SKM-1 treated with dmso at 0.1 percent for 144 hours (cell line): ENCODE measurements at regions not wholly inside any gene's neighbourhood (a gene's known extent, or its start where the extent isn't known, plus 50 kb on each side); places are given as distances from the start of the nearest gene placed in this dataset.
"Not testable (repeated sequence)": the region's sequence is repeated elsewhere in the genome, so short reads cannot be mapped to it uniquely, and the experiment has no call there.

Experiments used
- DNase-seq: peaks from one replicate; lab custom pipeline; 2025; ENCODE audit not compliant: unreplicated experiment; lab: John Stamatoyannopoulos, UW

DNA sequence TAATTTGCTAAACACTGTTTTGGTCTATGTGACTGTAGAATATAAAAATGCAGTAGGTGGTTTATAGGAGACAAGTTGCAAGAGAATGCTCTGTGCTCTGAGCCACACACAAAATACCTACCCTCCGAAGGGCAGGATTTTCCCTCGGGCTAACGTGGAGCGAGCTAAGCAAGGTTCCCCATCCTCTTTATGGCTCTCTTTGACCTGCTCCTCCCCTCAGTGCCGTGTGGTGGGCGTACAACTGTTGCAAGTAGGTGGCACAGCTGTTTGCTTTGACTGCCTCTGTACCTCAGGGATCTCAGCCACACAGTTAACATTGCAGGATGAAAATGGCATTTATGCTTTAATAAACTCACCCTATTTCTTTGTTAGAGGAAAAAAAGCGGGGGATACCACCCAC is 339.1 kb downstream of the SATB1 start:
- no peak for DNase-seq

- DNase-seq = no peak
Observed at GRCh38 chr3:18085429-18085828, 339.7 kb downstream of the SATB1 start.

- not testable (repeated sequence) for DNase-seq
Observed at GRCh38 chr3:18083273-18083590, 340.8 kb upstream of the TBC1D5 start.

- no peak for DNase-seq
Observed at GRCh38 chr3:18082551-18083272, 340.3 kb upstream of the TBC1D5 start.

DNA sequence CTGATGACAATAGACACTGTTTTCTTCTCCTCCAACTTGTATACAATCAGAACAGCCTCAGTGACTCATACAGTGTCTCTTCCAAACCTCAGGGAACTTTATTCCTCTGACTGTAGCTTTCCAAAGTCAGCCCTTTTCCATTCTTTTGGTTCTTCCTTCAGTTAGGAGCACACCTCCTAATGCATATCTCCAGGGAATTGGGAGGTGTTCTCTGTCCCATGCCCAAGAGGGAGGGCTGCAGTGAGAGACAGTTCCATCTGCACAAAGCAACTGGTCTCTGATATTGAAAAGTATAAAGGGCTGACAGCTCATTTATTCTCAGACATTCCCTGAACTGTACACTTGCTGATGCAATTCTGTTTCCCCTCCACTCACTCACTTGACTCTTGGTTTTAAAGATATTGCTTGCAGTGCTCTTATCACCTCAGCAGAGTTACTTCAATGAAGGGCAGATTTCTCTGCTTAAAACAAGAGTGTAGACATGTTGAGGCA is 337.8 kb upstream of the TBC1D5 start:
- DNase-seq = no peak

DNA sequence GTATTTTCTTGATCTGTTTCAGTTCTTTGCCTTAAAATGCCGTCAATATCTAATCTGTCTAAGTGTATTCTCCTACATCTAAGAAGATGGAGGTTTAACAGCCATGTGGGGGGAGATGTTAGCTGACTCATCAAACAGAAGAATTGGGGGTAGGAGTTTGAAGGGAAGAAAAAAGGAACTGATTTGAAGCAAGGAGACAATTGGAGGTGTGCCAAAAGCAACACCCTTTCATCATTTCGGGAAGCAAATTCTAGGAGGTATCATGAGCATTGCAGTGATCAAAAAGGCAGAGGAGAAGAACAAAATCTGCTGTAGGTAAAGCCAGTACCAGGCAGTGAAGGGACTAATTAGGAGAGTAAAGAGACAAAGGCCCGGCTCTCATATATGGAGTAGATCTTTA is 337.3 kb upstream of the TBC1D5 start:
- peak; percentile 74 for DNase-seq

- DNase-seq = no peak
Observed at GRCh38 chr3:18079062-18079461, 336.6 kb upstream of the TBC1D5 start.

- no peak for DNase-seq
Observed at GRCh38 chr3:18077128-18077840, 334.9 kb upstream of the TBC1D5 start.

DNA sequence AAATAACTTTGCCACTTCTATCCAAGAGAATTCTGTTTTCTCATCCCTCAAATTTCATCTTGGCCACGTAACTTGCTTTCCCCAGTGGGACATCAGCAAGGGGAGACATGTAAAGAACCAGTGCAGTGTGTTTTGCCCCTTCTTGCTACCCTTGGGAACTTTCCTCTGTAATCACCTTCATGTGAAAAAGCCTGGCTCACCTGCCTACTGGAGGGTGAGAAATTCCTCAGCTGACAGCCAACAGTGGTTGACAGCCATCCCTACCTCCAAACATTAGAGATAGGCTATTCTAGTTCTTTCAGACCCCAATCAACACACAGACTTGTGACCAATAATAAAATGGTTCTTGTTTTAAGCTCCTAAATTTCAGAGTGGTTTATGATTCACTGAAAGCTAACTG is 333.9 kb upstream of the TBC1D5 start:
- DNase-seq = no peak

DNA sequence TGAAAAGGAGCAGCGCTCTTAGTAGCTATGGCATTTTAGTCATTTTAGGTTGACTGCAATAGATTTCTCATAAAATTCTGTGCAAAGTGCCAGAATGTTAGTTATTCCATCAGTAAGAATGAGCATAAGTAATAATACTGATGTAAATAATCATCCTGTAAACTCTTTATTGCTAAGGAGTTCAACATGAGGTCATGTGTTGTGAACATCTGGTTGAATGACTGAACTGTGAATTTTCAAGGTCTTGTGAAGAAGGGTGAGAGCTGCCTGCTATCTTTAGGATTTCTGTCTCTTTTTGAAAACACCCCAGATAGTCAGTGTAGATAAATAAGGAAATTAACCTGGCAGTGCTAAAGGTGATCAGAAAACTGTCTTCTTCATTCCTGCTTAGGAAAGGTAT is 333.4 kb upstream of the TBC1D5 start:
- DNase-seq = no peak

DNA sequence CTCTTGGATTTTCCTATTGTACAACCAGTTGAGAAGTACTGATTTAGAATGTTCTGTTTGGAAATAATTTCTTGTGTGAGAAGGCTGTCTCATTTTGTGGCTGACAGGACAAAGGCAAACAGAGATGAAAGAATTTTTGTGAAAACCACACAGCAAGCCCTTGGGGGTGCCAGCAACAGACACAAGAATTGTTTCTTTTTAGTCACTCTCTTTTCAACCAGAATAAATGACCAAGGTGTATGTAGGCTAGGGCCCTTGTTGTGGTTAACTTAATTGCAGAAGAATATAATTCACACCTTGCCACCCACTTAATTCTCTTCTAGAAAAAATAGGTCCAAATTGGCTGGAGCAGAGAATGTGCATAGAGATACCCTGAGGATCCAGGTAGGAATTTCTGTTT is 329.4 kb upstream of the TBC1D5 start:
- no peak for DNase-seq

GRCh38 chr3:18070944-18071343 is 328.5 kb upstream of the TBC1D5 start:
- DNase-seq = no peak

GRCh38 chr3:18070231-18070630 is 327.8 kb upstream of the TBC1D5 start:
- no peak for DNase-seq

- DNase-seq = no peak
Observed at GRCh38 chr3:18069568-18069967, 327.1 kb upstream of the TBC1D5 start.

DNA sequence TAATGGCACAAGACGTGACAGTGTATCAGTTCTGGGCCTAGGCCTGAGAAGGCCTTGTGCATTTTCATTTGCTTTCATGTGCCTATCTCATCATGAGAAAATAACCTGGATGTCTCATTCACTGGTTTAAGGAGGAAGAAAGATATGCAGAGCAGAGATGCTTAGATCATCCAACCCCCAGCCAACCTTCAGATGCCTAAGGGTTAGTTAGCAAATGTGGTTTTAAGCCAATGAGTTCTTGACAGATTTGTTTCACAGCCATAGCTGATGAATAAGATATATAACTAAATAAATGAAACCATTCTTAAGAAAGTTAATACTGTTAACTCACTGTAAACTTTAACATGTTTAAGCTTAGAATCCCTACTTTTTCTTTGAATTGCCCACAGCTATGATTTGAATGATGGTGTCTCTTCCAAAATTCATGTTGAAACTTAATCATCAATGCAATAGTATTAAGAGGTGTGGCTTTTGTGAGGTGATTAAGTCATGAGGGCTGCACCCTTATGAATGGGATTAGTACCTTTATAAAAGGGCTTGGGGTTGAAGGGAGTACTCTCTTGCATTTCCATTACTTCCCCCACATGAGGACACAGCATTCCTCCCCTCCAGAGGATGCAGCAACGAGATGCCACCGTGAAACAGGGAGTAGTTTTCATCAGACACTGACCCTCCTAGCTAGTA is 324.6 kb upstream of the TBC1D5 start:
- DNase-seq = no peak

GRCh38 chr3:18064586-18064985 is 322.2 kb upstream of the TBC1D5 start:
- no peak for DNase-seq

DNA sequence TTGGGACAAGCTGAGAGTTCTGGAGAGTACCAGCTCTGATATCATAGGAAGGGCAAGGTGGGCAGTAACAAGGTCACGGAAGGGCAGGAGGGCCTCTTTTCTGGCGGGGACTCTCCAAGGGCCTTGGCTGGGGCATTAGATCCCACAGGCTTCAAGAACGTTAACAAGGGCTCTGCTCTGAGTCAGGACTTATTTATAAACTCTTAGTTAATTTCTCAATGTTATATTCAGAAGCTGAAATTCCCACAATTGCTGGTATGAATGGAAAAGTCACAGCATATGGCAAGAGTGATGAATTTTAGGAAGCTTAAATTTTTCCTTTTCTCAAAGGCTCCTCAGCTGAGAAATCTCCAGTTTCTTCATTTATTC is 320.2 kb upstream of the TBC1D5 start:
- no peak for DNase-seq

DNA sequence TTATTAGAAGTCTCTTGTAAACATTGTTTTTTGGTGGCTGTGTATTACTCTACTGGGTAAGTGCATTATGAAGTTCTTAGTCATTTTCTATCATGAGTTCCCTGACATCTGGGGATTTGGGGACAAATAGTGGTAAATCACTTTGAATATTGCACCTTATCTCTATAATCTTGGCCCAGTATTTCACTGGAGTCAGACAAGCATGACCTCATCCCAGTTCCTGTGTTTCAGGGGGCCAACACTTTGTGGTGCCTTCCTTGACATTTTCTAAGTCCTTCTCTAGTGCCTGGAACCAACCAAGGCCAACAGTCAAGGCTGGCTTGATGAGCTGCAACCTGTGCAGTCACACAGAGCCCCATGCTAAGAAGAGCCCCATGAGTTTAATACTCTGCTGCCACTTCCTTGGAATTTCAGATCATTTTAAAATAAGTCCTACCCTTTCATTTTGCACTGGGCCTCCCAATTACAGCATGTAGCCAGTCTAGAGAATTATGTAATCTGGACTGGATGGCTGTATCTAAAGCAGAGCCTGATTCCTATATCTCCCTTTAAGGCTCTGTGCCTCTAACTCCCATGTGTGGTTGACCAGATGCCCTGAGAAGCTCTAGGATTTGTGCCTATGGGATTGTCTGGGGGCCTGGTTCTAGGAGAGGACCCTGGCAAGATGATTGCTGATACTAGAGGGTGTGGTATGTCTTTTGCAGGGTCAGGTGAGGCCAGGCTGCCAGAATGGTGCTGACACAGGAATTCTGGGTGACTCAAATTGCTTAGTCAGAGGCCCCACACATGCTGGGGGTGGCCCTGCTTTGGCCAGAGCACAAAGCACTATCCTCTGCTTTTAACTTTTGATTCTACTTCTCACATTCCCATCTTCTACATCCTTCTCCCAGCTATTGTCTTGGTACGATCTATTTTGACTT is 319.6 kb upstream of the TBC1D5 start:
- no peak for DNase-seq

GRCh38 chr3:18058666-18059065 is 316.2 kb upstream of the TBC1D5 start:
- no peak for DNase-seq

- DNase-seq = no peak
Observed at GRCh38 chr3:18057471-18058091, 315.1 kb upstream of the TBC1D5 start.

GRCh38 chr3:18054625-18055024 is 312.2 kb upstream of the TBC1D5 start:
- DNase-seq = no peak
